Hepatocyte (in vitro differentiated cells): ENCODE measurements at regions not wholly inside any gene's neighbourhood (a gene's known extent, or its start where the extent isn't known, plus 50 kb on each side); places are given as distances from the start of the nearest gene placed in this dataset.

Experiments
- EZH2 ChIP-seq: fragments of 200-600 bp; sonication (generic); IDR thresholded peaks from 2 replicates; pipeline ENCODE4 v1.6.1; 2016; ENCODE audit warnings: antibody characterized with exemption, mild to moderate bottlenecking, borderline replicate concordance
- TF ChIP-seq, protein P1 (sequence below): fragments of 200-600 bp; sonication (generic); IDR thresholded peaks from 2 replicates; pipeline ENCODE4 v1.5.1; 2016; ENCODE audit warnings: antibody characterized with exemption, mild to moderate bottlenecking; ENCODE audit not compliant: poor library complexity

DNA sequence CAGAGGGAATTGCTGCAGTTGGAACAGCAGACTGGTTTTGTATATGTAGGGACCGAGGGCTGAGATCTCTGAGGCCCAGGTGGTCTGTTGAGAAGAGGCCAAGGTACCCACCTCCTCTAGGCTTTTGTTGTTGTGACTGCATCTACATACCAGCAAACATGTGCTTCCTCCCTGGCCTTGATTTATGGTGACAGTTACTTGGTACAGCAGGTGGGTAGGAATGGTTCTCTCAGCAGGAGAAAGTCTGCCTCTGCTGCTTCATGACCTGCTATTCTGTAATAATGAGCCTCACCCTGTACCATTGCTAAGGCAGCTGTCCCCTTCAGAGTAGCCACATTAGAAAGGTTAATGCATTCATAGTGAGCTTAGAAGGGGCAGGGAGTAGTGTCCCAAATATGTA, 196.7 kb upstream of the PELI2 start:
- TF ChIP-seq, protein P1, sequence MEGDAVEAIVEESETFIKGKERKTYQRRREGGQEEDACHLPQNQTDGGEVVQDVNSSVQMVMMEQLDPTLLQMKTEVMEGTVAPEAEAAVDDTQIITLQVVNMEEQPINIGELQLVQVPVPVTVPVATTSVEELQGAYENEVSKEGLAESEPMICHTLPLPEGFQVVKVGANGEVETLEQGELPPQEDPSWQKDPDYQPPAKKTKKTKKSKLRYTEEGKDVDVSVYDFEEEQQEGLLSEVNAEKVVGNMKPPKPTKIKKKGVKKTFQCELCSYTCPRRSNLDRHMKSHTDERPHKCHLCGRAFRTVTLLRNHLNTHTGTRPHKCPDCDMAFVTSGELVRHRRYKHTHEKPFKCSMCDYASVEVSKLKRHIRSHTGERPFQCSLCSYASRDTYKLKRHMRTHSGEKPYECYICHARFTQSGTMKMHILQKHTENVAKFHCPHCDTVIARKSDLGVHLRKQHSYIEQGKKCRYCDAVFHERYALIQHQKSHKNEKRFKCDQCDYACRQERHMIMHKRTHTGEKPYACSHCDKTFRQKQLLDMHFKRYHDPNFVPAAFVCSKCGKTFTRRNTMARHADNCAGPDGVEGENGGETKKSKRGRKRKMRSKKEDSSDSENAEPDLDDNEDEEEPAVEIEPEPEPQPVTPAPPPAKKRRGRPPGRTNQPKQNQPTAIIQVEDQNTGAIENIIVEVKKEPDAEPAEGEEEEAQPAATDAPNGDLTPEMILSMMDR, result no peak
- no peak for TF ChIP-seq EZH2
